K562 (cell line): ENCODE measurements at regions not wholly inside any gene's neighbourhood (a gene's known extent, or its start where the extent isn't known, plus 50 kb on each side); places are given as distances from the start of the nearest gene placed in this dataset.
A peak's percentile ranks its signal among the peaks of the same experiment; 100 is the strongest.

Experiments
- ATAC-seq: fragments of 200-7000 bp; cut with Tn5 transposase; 3 replicates; pipeline ENCODE4 v1.9.1; 2020; ENCODE audit warnings: moderate library complexity
- BruUV-seq: library from RNA; stranded (reverse); fragments of 400-500 nt; replicated peaks from 2 replicates; lab custom pipeline; 2021; lab: Mats Ljungman, UMichigan
- CTCF ChIA-PET: fragments of 300-600 bp; formaldehyde crosslinking; extraction: SDS; loops from one replicate; lab custom pipeline; 2021; ENCODE audit warnings: low intra/inter-chr PET ratio; lab: Yijun Ruan, JAX
- POLR2A ChIA-PET: fragments of 300-600, 350-650 bp; sonication (Branson Sonifier 250); formaldehyde crosslinking; extraction: SDS; loops from one replicate; lab custom pipeline; 2021; ENCODE audit warnings: antibody characterized with exemption, inconsistent platforms; lab: Yijun Ruan, JAX
- DNase-seq, 4 experiments: peaks; one replicate each; pipeline versions ENCODE4 v3.0.0 to v3.0.0-alpha.2; 2011 to 2018; ENCODE audit warnings: low spot score in 3 of 4, mixed read lengths in 3 of 4; ENCODE audit errors: extremely low read depth in 1 of 4
- FAIRE-seq: peaks from 2 replicates; lab custom pipeline; 2011; peaks lifted over from hg19 to GRCh38; lab: Jason Lieb, UNC
- H2AFZ ChIP-seq: 2 replicates; pipeline ENCODE4 v1.6.0; 2011; ENCODE audit warnings: low read depth, low read length, control low read depth, inconsistent platforms
- H3K27ac ChIP-seq: fragments of 200-600 bp; 3 replicates; pipeline ENCODE4 v1.8.0; 2011; ENCODE audit warnings: low read depth, mild to moderate bottlenecking, control low read depth, inconsistent platforms, low read length, moderate library complexity, mixed read lengths; ENCODE audit errors: extremely low read depth
- H3K27me3 ChIP-seq, 2 experiments: fragments of 300-600 bp in 1 of 2; 2 replicates in 1 of 2; 3 replicates in 1 of 2; pipeline versions ENCODE4 v1.6.0 to v1.8.0; 2011; ENCODE audit warnings: inconsistent platforms in 2 of 2, low read length in 2 of 2, mild to moderate bottlenecking in 1 of 2, mixed read lengths in 1 of 2, moderate library complexity in 1 of 2; ENCODE audit not compliant: control insufficient read depth in 2 of 2, insufficient read depth in 2 of 2
- H3K36me3 ChIP-seq: fragments of 300-600 bp; 3 replicates; pipeline ENCODE4 v1.8.0; 2011; ENCODE audit warnings: mild to moderate bottlenecking, low read length, inconsistent platforms; ENCODE audit not compliant: control insufficient read depth, insufficient read depth
- H3K4me1 ChIP-seq, 2 experiments: fragments of 200-600 bp in 1 of 2; replicated peaks in 1 of 2; 2 replicates in 1 of 2; 3 replicates in 1 of 2; pipeline versions ENCODE4 v1.5.1 to v1.8.0; 2011; ENCODE audit warnings: inconsistent platforms in 2 of 2, low read length in 2 of 2, mild to moderate bottlenecking in 1 of 2, mixed read lengths in 1 of 2, moderate library complexity in 1 of 2; ENCODE audit not compliant: control insufficient read depth in 2 of 2, insufficient read depth in 2 of 2
- H3K4me2 ChIP-seq: 2 replicates; pipeline ENCODE4 v1.6.1; 2011; ENCODE audit warnings: low read length, control low read depth, inconsistent platforms, mixed read lengths; ENCODE audit not compliant: insufficient read depth
- H3K4me3 ChIP-seq: fragments of 200-600 bp; sonication (generic), shearing (Covaris generic); 2 replicates; pipeline ENCODE4 v1.5.1; 2016; ENCODE audit warnings: control low read depth, inconsistent platforms
- H3K79me2 ChIP-seq: fragments of 200-600 bp; 3 replicates; pipeline ENCODE4 v1.8.0; 2011; ENCODE audit warnings: low read length, inconsistent platforms; ENCODE audit not compliant: control insufficient read depth, insufficient read depth
- H3K9ac ChIP-seq, 2 experiments: 2 replicates each; pipeline versions ENCODE4 v1.6.0 to v1.6.1; 2011; ENCODE audit warnings: low read depth in 2 of 2, low read length in 2 of 2, control low read depth in 1 of 2, inconsistent platforms in 1 of 2, mild to moderate bottlenecking in 1 of 2, mixed read lengths in 1 of 2; ENCODE audit not compliant: insufficient read depth in 1 of 2
- H3K9me1 ChIP-seq: one replicate; pipeline ENCODE4 v1.6.0; 2011; ENCODE audit warnings: inconsistent platforms, mild to moderate bottlenecking, low read length, moderate library complexity; ENCODE audit not compliant: control insufficient read depth, insufficient read depth
- H3K9me3 ChIP-seq: replicated peaks from 2 replicates; pipeline ENCODE4 v1.5.1; 2011; ENCODE audit warnings: low read depth, low read length, inconsistent platforms; ENCODE audit not compliant: control insufficient read depth, insufficient read depth
- H4K20me1 ChIP-seq: replicated peaks from 2 replicates; pipeline ENCODE4 v1.6.1; 2011; ENCODE audit warnings: low read length, inconsistent platforms, mixed read lengths; ENCODE audit not compliant: control insufficient read depth, insufficient read depth
- CCAR2 ChIP-seq: fragments of 200-400 bp; formaldehyde crosslinking; IDR thresholded peaks from 2 replicates; pipeline ENCODE4 v1.6.1; 2017; ENCODE audit warnings: mild to moderate bottlenecking, low read depth, low read length
- EZH2 ChIP-seq: IDR thresholded peaks from 2 replicates; pipeline ENCODE4 v1.6.1; 2012; ENCODE audit warnings: low read depth, mild to moderate bottlenecking, inconsistent platforms, low read length, borderline replicate concordance
- MITF ChIP-seq: IDR thresholded peaks from 2 replicates; pipeline ENCODE4 v1.6.1; 2014; ENCODE audit warnings: antibody characterized with exemption
- THRAP3 ChIP-seq: fragments of 450-650 bp; IDR thresholded peaks from 2 replicates; pipeline ENCODE4 v1.6.1; 2016; ENCODE audit warnings: mild to moderate bottlenecking, inconsistent platforms, borderline replicate concordance
- ZC3H4 ChIP-seq: sonication (generic); formaldehyde crosslinking; IDR thresholded peaks from 2 replicates; pipeline ENCODE4 v1.9.0; 2021; ENCODE audit warnings: missing genetic modification reagents, borderline replicate concordance
- ZFP30 ChIP-seq: fragments of 250-450 bp; sonication (Bioruptor Pico); IDR thresholded peaks from 2 replicates; pipeline ENCODE4 v1.8.0; 2022; ENCODE audit warnings: moderate library complexity, mild to moderate bottlenecking, inconsistent platforms, borderline replicate concordance
- ZNF23 ChIP-seq: fragments of 250-450 bp; sonication (Bioruptor Pico); IDR thresholded peaks from 2 replicates; pipeline ENCODE4 v1.4.0; 2020; ENCODE audit warnings: mild to moderate bottlenecking
- ZNF766 ChIP-seq: fragments of 200-800 bp; sonication (Bioruptor generic); conservative IDR thresholded peaks from 2 replicates; pipeline ENCODE4 v1.6.1; 2016; ENCODE audit warnings: missing genetic modification characterization, missing compliant biosample characterization
- WGBS: fragments of 100-300 bp; shearing (Covaris generic); methylation state at CpG from one replicate; pipeline ENCODE4 v1.1.6; 2016; ENCODE audit warnings: low coverage, mixed read lengths; ENCODE audit not compliant: insufficient coverage; ENCODE audit errors: missing lambda C conversion rate; 5-methylcytosine and 5-hydroxymethylcytosine counted together
- in situ Hi-C: fragments of 300-500 bp; cut with MboI; formaldehyde crosslinking; loops from 4 replicates; pipeline ENCODE4 v1.15.0; 2018; ENCODE audit warnings: inconsistent platforms, mixed read lengths
- intact Hi-C: fragments of 100-400 bp; cut with micrococcal nuclease; formaldehyde crosslinking; loops from 2 replicates; pipeline ENCODE4 v1.14.2; 2022
- TF ChIP-seq, protein P1 (sequence below): fragments of 450-650 bp; IDR thresholded peaks from 2 replicates; pipeline ENCODE4 v1.7.0; 2016; ENCODE audit warnings: borderline replicate concordance

DNA sequence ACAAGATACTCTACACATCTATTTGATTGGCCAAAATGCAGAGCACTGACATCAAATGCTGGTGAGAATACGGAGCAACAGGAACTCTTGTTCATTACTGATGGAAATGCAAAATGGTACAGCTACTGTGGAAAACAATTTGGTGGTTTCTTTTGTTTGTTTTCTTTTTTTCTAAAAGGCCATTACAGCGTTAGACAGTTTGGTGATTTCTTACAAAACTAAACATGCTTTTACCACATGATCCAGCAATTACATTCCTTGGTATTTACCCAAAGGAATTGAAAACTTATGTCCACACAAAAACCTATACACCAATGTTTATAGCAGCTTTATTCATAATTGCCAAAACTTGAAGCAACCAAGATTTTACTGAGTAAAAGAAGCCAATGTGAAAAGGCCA, 66.4 kb upstream of the FBXO28 start:
- WGBS: 23% methylated on average over 2 of the region's 2 CpGs
- H3K27ac ChIP-seq: no peak overlapping the region
- TF ChIP-seq ZFP30 (CRISPR knock-in tag) (0 out of 2 replicates have a peak, but pooled peaks have one; percentile 34), ZC3H4 (CRISPR knock-in tag) (no peak)
- H3K27me3 ChIP-seq: no peaks in the 10 kb centered on the region
- no peak overlapping the region for H3K4me2 ChIP-seq
- H3K36me3 ChIP-seq: no peaks in the 10 kb centered on the region
- DNase-seq (no peak), FAIRE-seq (no peak), ATAC-seq (no peak)
- no peak overlapping the region for H3K9ac ChIP-seq
- H3K4me3 ChIP-seq: no peak overlapping the region
- POLR2A ChIA-PET: interaction anchor here (2.0 kb wide), 1 partner anchor 14 kb away, joined by 5 read pairs; no protein-coding TSS in a partner anchor
- H3K9me1 ChIP-seq: no peaks in the 10 kb centered on the region
- in situ Hi-C loops (no loop called here), intact Hi-C loops (no loop called here)
- BruUV-seq: no TSS peak
- H3K4me1 ChIP-seq: peaks cover 0 to 4% of the 10 kb centered on the region in 2 experiments; a peak in 3 of 5 replicates
- no peaks in the 10 kb centered on the region for H4K20me1 ChIP-seq
- H2AFZ ChIP-seq: 0 out of 2 replicates have a peak overlapping the region, but pooled peaks have one; percentile 33
- CTCF ChIA-PET: no interaction called here
- H3K79me2 ChIP-seq: no peaks in the 10 kb centered on the region
- no peaks in the 10 kb centered on the region for H3K9me3 ChIP-seq

DNA sequence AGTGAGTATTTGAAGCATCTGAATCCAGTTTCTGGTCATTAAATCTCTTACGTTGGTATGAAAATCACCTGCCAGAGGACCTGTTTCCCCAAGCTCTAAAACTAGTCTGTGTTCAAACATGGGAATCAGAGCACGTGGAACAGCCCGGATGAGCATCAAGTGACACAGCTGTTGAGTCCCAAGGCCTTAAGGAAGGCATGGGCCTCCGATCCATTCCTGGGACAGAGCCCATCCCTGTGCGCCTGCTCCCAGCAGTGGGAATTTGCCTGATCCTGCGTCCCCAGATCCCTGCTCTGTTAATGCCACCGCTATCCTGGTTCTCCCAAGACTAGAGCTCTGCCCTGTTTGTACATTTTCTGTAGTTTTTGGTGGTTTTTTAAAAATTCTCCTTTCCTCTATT, 68.4 kb upstream of the FBXO28 start:
- no peak for DNase-seq
- Histone ChIP-seq H3K27ac (no peak overlapping the region), H3K9me1 (no peaks in the 10 kb centered on the region), H3K4me3 (no peak overlapping the region), H3K27me3 (no peaks in the 10 kb centered on the region), H3K9me3 (no peaks in the 10 kb centered on the region), H3K36me3 (no peaks in the 10 kb centered on the region), H3K9ac (peak overlapping the region in 1 of 2 experiments; percentile 59; a peak in 1 of 4 replicates), H3K79me2 (no peaks in the 10 kb centered on the region), H4K20me1 (no peaks in the 10 kb centered on the region), H3K4me2 (no peak overlapping the region), H2AFZ (no peak overlapping the region), H3K4me1 (peaks cover 0 to 9% of the 10 kb centered on the region in 2 experiments; a peak in 3 of 5 replicates)
- no peak for FAIRE-seq
- ATAC-seq: no peak
- 53% methylated on average over 7 of the region's 7 CpGs for WGBS
- TF ChIP-seq, protein P1, sequence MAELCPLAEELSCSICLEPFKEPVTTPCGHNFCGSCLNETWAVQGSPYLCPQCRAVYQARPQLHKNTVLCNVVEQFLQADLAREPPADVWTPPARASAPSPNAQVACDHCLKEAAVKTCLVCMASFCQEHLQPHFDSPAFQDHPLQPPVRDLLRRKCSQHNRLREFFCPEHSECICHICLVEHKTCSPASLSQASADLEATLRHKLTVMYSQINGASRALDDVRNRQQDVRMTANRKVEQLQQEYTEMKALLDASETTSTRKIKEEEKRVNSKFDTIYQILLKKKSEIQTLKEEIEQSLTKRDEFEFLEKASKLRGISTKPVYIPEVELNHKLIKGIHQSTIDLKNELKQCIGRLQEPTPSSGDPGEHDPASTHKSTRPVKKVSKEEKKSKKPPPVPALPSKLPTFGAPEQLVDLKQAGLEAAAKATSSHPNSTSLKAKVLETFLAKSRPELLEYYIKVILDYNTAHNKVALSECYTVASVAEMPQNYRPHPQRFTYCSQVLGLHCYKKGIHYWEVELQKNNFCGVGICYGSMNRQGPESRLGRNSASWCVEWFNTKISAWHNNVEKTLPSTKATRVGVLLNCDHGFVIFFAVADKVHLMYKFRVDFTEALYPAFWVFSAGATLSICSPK: no peak
- TF ChIP-seq MITF: no peak
- no peak for TF ChIP-seq CCAR2
- no peak for TF ChIP-seq THRAP3
- TF ChIP-seq ZNF23 (CRISPR knock-in tag): no peak
- no peak for TF ChIP-seq EZH2
- TF ChIP-seq ZNF766 (CRISPR knock-in tag): no peak
- ChIA-PET CTCF (no interaction called here), POLR2A (interaction anchor here (1.5 kb wide), 1 partner anchor 16 kb away, joined by 5 read pairs; no protein-coding TSS in a partner anchor)
- intact Hi-C loops: no loop called here
- in situ Hi-C loops: no loop called here
- no TSS peak for BruUV-seq
